IPS DF 6.9 (cell line): ENCODE measurements at regions not wholly inside any gene's neighbourhood (a gene's known extent, or its start where the extent isn't known, plus 50 kb on each side); places are given as distances from the start of the nearest gene placed in this dataset.

Experiments
- DNase-seq: peaks from one replicate; pipeline ENCODE4 v3.0.0-alpha.2; 2013; ENCODE audit warnings: low read depth, low spot score
- H3K27ac ChIP-seq: one replicate; pipeline ENCODE4 v1.5.1; 2013; ENCODE audit warnings: low read length, control low read depth
- H3K27me3 ChIP-seq: 2 replicates; pipeline ENCODE4 v1.6.1; 2013; ENCODE audit warnings: mild to moderate bottlenecking, low read length; ENCODE audit not compliant: control insufficient read depth, insufficient read depth
- H3K36me3 ChIP-seq: 2 replicates; pipeline ENCODE4 v1.6.1; 2013; ENCODE audit warnings: low read length; ENCODE audit not compliant: control insufficient read depth, insufficient read depth
- H3K4me1 ChIP-seq: 2 replicates; pipeline ENCODE4 v1.6.1; 2013; ENCODE audit warnings: low read length; ENCODE audit not compliant: control insufficient read depth, insufficient read depth
- H3K4me3 ChIP-seq: 2 replicates; pipeline ENCODE4 v1.5.1; 2013; ENCODE audit warnings: mild to moderate bottlenecking, low read length
- H3K9me3 ChIP-seq: 2 replicates; pipeline ENCODE4 v1.6.1; 2013; ENCODE audit warnings: low read length, inconsistent platforms; ENCODE audit not compliant: control insufficient read depth, insufficient read depth
- WGBS: extraction: QIAGEN DNeasy Blood & Tissue Kit; methylation state at CpG from one replicate; pipeline ENCODE4 v1.1.7; 2013; ENCODE audit warnings: mixed read lengths, missing lambda C conversion rate; ENCODE audit not compliant: insufficient read length, insufficient coverage; 5-methylcytosine and 5-hydroxymethylcytosine counted together

DNA sequence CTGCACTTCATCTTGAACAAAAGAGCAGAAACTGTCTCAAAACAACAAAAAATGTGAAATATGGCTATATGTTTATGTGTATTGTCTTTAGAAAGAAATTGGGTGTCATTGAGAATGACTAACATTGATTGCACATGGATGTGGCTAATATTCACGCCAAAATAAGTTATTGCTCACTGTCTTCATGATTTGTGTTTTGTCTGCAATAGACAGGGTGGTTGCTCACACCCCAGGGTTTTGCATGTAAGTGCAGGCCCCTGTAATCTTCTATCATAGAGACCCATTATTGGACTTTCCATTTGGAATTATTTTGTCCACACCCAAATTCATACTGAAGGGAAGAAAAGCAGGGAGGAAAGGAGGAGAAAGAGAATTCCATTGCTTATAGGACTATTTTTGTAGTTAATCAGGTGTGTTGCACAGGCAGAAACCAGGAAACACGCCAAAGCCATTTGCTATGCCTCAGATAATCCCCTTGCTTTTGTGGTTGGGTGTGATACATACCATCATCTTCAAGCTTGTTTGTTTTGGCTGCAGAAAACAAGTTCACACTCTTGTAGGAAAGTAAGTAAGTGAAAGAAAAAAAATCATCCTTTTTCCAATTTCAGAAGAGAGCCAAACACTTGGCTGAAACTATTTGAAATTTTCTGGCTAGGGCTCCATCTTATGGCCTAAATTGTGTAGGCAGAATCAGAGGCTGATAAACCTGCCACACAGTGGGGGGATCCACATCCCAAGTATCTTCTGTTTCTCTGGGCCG lies 214.1 kb downstream of the COL12A1 start:
- Histone ChIP-seq H3K36me3 (no peaks in the 10 kb centered on the region), H3K9me3 (no peaks in the 10 kb centered on the region), H3K27me3 (no peaks in the 10 kb centered on the region), H3K4me3 (no peak overlapping the region), H3K27ac (no peak overlapping the region), H3K4me1 (no peaks in the 10 kb centered on the region; the same call in 1 of the 2 replicates)
- no CpG with 5 or more reads among the region's 3 CpGs for WGBS
- DNase-seq, result peak; percentile 2

DNA sequence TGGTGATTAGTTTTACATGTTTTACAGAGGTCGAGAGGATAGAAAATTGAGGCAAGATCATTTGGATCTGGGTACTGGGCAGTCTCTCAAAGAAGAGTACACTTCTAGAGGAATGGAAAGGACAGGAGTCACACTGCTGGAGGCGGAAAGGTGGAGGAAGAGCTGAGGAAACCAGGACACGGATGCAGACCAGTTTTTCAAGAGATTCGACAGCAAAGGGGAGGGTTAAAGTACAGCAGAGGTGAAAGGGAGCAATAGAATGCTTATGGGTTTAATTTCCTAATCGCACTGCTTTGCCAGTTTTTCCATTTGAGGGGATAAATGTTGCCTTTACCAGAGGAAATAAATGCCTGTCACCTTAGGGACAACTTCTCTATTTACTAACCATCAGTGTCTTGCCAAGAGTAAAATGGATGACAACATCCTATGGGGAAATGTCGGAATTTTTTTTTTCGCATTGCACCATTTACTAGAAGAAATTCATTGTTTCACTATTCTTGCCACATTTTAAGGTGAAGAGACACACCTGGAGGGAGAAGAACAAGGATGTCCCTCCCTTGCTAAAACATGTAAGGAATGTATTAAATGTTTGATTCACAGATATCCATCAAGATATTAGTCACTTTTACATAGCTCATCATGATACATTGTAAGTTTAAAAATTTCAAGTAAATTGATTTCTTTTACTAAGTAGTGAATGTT lies 226.6 kb downstream of the COL12A1 start:
- Histone ChIP-seq H3K27ac (no peak overlapping the region), H3K36me3 (no peaks in the 10 kb centered on the region), H3K27me3 (no peaks in the 10 kb centered on the region), H3K4me3 (no peak overlapping the region), H3K9me3 (no peaks in the 10 kb centered on the region), H3K4me1 (no peaks in the 10 kb centered on the region)
- DNase-seq, result no peak
- no CpG with 5 or more reads among the region's 7 CpGs for WGBS

DNA sequence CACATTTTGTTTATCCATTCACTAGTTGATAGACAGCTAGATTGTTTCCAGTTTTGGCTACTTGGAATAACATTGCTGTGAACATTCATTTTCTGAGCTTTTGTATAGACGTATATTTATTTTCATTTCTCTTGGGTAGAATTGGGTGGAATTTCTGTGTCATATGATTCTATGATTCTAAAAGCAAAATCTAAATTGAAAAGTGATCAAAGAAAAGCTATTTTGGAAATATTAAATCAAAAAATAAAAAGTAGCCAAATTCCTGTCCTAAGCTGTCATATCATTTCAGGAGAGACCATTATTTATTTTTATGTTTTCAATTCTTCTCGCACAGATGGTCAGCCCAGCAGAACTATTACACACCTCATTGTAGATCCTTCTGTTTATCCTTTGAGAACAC lies 229.2 kb downstream of the COL12A1 start:
- no CpG with 5 or more reads among the region's 2 CpGs for WGBS
- Histone ChIP-seq H3K9me3 (no peaks in the 10 kb centered on the region), H3K4me3 (no peak overlapping the region), H3K27me3 (no peaks in the 10 kb centered on the region), H3K36me3 (no peaks in the 10 kb centered on the region), H3K27ac (no peak overlapping the region), H3K4me1 (no peaks in the 10 kb centered on the region)
- no peak for DNase-seq

DNA sequence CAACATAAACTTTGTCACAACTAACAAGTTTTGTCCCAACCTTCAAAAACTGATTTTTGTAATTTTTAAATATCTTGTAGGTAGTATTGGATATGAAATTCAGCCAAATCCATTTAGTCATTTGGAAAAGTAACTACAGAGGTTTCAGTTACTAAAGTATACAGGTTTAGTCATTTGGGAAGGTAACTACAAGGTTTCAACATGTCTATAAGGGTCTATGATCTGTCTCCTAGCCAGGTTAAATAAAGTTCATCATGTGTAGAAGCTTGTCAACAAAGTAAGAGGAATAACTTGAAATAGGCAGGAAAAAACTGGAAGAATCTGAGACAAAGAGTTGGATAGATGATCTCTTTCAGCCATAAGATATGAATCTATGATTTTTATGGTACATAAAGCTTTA lies 229.8 kb downstream of the COL12A1 start:
- no peak for DNase-seq
- H3K27ac ChIP-seq, result no peak overlapping the region
- no peaks in the 10 kb centered on the region for H3K36me3 ChIP-seq

DNA sequence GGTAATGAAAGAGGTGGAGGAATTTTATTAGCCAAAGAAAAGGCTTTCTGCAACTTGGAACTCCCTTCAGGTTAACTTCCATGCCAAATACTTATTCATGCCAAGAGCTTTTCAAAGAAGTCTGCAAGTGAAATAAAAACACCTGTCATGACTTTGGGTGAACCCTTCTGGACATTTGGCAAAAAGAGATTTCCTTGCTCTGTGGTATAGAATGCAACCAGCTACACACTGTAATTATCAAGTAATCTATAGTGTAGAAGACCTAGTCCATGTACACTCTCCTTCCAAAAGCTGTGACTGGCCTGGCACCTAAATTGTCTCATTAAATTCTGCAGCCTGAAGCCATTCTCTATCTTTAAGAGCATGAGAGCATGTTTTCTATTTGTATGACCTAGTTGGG lies 232.3 kb downstream of the COL12A1 start:
- no peak overlapping the region for H3K4me3 ChIP-seq
- H3K4me1 ChIP-seq, result no peaks in the 10 kb centered on the region
- H3K9me3 ChIP-seq, result no peaks in the 10 kb centered on the region
- no peak overlapping the region for H3K27ac ChIP-seq
- no peaks in the 10 kb centered on the region for H3K27me3 ChIP-seq
- no peak for DNase-seq
- H3K36me3 ChIP-seq, result no peaks in the 10 kb centered on the region

More for the DNA sequence above, 229.8 kb downstream of the COL12A1 start:
- Histone ChIP-seq H3K9me3 (no peaks in the 10 kb centered on the region), H3K4me3 (no peak overlapping the region), H3K27me3 (no peaks in the 10 kb centered on the region), H3K4me1 (no peaks in the 10 kb centered on the region)

DNA sequence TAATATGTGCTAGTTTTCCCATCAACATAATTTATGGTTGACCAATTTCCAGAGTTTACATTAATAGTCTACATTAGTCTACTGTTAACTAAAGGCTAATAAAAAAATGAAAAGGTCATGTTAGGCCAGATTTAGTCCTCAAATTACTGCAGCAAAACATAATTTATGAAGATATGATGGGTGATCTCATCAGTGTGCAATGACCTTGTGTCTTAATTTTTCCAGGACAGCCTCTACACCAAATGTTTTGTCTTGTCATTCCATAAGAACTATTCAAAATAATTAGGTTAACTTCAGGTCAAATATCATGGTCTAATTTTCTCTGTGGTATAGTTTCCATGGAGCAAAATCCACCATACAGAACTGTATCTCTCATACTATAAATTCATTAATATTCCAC lies 234.2 kb downstream of the COL12A1 start:
- Histone ChIP-seq H3K4me1 (no peaks in the 10 kb centered on the region), H3K36me3 (no peaks in the 10 kb centered on the region), H3K4me3 (no peak overlapping the region), H3K27me3 (no peaks in the 10 kb centered on the region), H3K9me3 (no peaks in the 10 kb centered on the region), H3K27ac (no peak overlapping the region)
- DNase-seq, result no peak

DNA sequence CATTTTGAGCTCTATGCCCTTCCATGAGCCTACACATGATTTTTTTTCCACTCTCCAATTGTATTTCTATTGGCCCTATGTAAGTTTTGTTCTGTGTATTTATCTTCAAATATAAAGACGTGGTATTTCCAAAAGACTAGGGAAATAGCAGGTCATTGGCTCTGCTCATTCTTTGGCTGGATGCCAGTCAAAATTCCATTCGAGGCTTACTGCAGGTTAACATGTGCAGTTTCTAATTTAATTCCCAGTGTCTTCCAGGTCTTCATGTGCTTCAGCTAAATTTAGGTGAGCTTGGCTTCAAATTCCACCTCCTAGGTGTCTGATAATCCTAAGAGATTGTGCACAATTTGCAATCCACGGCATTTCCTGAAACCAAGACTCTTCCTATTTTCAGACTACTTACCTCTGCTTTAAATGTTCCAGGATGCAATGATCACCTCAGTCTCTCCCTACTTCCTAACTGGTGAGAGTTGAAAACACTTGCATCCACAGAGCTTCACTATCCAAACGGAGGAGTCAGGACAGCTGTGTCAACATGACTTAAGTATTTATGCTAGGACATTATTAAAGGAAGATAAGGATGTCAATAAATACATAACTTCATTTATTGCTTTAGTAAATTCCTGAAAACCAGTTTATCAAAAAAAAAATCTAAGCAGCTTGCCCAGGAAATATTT lies 236.1 kb downstream of the COL12A1 start:
- Histone ChIP-seq H3K36me3 (no peaks in the 10 kb centered on the region), H3K4me3 (no peak overlapping the region)
- WGBS, result no CpG with 5 or more reads among the region's 4 CpGs

DNA sequence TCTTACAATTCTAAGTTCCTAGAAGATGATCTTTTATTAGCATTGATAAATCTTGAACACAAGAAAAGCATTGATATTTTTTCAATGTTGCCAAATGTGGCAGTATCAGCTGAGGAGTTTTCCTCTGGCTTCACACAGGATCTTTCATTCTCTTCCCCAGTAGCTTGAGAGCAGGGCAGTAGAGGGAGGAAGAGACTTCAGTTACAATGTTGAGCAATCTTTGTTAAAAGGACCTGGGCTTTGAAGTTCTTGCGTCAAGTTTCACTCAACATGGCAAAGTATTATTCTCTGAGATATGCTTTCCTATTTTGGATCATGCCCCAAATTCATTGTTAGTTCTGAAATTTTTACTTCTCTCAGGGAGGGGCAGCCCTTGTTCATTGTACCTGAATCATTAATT lies 238.0 kb downstream of the COL12A1 start:
- no CpG with 5 or more reads among the region's 1 CpG for WGBS
- Histone ChIP-seq H3K27me3 (no peaks in the 10 kb centered on the region), H3K4me3 (no peak overlapping the region), H3K27ac (no peak overlapping the region), H3K9me3 (no peaks in the 10 kb centered on the region), H3K4me1 (no peaks in the 10 kb centered on the region), H3K36me3 (no peaks in the 10 kb centered on the region)
- no peak for DNase-seq

More for the DNA sequence above, 236.1 kb downstream of the COL12A1 start:
- Histone ChIP-seq H3K4me1 (no peaks in the 10 kb centered on the region), H3K27ac (no peak overlapping the region), H3K9me3 (no peaks in the 10 kb centered on the region), H3K27me3 (no peaks in the 10 kb centered on the region)
- DNase-seq, result no peak

DNA sequence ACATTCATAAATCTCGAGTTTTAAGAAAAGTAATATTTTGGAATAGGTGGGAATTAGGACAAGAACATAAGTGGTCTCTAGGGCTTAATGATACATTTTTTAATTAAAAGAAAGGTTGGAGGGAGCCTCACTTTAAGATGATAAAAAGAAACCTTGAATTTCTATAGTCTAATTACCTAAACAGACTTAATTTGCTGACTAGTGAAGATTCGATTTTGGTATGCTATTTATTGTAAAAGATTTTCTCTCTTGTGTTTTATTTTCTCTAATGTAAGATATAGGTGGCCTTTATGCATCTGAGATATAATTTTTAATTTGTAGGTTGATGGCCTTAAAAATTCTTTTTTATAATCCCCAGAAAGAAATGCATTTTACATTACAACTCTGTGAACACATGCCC lies 239.1 kb downstream of the COL12A1 start:
- Histone ChIP-seq H3K9me3 (no peaks in the 10 kb centered on the region), H3K27ac (no peak overlapping the region), H3K36me3 (no peaks in the 10 kb centered on the region), H3K4me1 (no peaks in the 10 kb centered on the region), H3K27me3 (no peaks in the 10 kb centered on the region), H3K4me3 (no peak overlapping the region)
- 100% methylated on average over 1 of the region's 2 CpGs for WGBS
- DNase-seq, result no peak

DNA sequence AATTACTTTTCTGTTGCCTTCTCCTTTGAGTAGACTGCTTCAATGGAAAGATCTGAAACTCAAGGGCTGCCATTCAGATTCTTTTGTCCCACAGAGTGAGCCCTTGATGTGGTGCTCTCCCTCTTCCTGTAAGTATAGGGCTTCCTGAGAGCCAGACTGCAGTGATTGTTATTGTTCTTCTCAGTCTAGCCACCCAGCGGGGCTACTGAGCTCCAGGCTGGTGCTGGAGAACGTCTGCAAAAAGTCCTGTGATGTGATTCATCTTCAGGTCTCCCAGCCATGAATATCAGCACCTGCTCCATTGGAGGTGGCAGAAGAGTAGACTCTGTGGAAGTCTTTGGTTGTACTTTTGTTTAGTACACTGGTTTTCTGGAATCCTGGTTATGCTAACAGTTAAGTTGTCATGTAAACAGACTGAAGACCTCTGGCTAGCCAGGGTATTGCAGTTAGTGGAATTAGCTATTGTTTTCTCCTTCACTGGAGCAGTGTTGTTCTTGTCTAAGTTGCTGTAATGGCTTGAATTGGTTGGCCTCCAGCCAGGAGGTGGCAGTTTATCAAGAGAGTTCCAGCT lies 240.9 kb downstream of the COL12A1 start:
- no peaks in the 10 kb centered on the region for H3K27me3 ChIP-seq
- no peaks in the 10 kb centered on the region for H3K4me1 ChIP-seq
- no peaks in the 10 kb centered on the region for H3K9me3 ChIP-seq
- WGBS, result no CpG with 5 or more reads among the region's 2 CpGs
- H3K4me3 ChIP-seq, result no peak overlapping the region
- H3K36me3 ChIP-seq, result no peaks in the 10 kb centered on the region
- no peak overlapping the region for H3K27ac ChIP-seq
- DNase-seq, result no peak
